A673 (cell line): ENCODE measurements at regions not wholly inside any gene's neighbourhood (a gene's known extent, or its start where the extent isn't known, plus 50 kb on each side); places are given as distances from the start of the nearest gene placed in this dataset.

Experiments
- BruUV-seq: library from RNA; stranded (reverse); fragments of 400-500 nt; replicated peaks from 2 replicates; lab custom pipeline; 2021; lab: Mats Ljungman, UMichigan
- CTCF ChIA-PET: fragments of 300-600 bp; sonication (Branson Sonifier 250); formaldehyde crosslinking; loops from one replicate; lab custom pipeline; 2022; ENCODE audit warnings: antibody characterized with exemption; lab: Charles Lee
- POLR2A ChIA-PET: fragments of 300-600 bp; sonication (Branson Sonifier 250); formaldehyde crosslinking; loops from one replicate; lab custom pipeline; 2022; ENCODE audit warnings: antibody characterized with exemption; ENCODE audit not compliant: low non-redundant PET; lab: Charles Lee
- DNase-seq: peaks from one replicate; pipeline ENCODE4 v3.0.0-alpha.2; 2015; ENCODE audit warnings: low spot score
- H3K27ac ChIP-seq: fragments of 200-600 bp; sonication (generic); 2 replicates; pipeline ENCODE4 v1.5.1; 2016; ENCODE audit warnings: mixed run types, low read depth, mild to moderate bottlenecking, mixed read lengths, antibody characterized with exemption, low read length; ENCODE audit not compliant: poor library complexity, severe bottlenecking
- H3K27me3 ChIP-seq: fragments of 200-600 bp; sonication (generic); replicated peaks from 2 replicates; pipeline ENCODE4 v1.6.1; 2017; ENCODE audit warnings: mixed run types, low read depth, mild to moderate bottlenecking, mixed read lengths, antibody characterized with exemption, low read length; ENCODE audit not compliant: insufficient read depth, poor library complexity
- H3K36me3 ChIP-seq: fragments of 200-600 bp; sonication (generic); 2 replicates; pipeline ENCODE4 v1.6.1; 2016; ENCODE audit warnings: mixed run types, mild to moderate bottlenecking, mixed read lengths, antibody characterized with exemption, low read length; ENCODE audit not compliant: insufficient read depth, poor library complexity, severe bottlenecking
- H3K4me1 ChIP-seq: fragments of 200-600 bp; sonication (generic); 2 replicates; pipeline ENCODE4 v1.6.1; 2017; ENCODE audit warnings: mixed run types, mild to moderate bottlenecking, mixed read lengths, antibody characterized with exemption, low read length; ENCODE audit not compliant: insufficient read depth, poor library complexity, severe bottlenecking
- H3K4me3 ChIP-seq: fragments of 200-600 bp; sonication (generic); 2 replicates; pipeline ENCODE4 v1.5.1; 2016; ENCODE audit warnings: low read depth, mixed run types, mild to moderate bottlenecking, mixed read lengths, low read length; ENCODE audit not compliant: poor library complexity, severe bottlenecking
- H3K9me3 ChIP-seq: fragments of 200-600 bp; sonication (generic); 2 replicates; pipeline ENCODE4 v1.6.1; 2016; ENCODE audit warnings: mixed run types, low read depth, mild to moderate bottlenecking, mixed read lengths, antibody characterized with exemption, low read length; ENCODE audit not compliant: poor library complexity, severe bottlenecking
- EZH2 ChIP-seq: fragments of 200-600 bp; sonication (generic); IDR thresholded peaks from 2 replicates; pipeline ENCODE4 v1.6.1; 2017; ENCODE audit warnings: borderline replicate concordance, low read depth, mild to moderate bottlenecking, mixed read lengths, antibody characterized with exemption, low read length; ENCODE audit not compliant: poor library complexity, severe bottlenecking
- intact Hi-C: fragments of 100-400 bp; cut with micrococcal nuclease; formaldehyde crosslinking; loops from one replicate; pipeline ENCODE4 v1.10.0; 2022; ENCODE audit not compliant: unreplicated experiment
- TF ChIP-seq, protein P1 (sequence below): fragments of 300-800, 200-600 bp; sonication (generic); conservative IDR thresholded peaks from 2 replicates; pipeline ENCODE4 v1.5.1; 2017; ENCODE audit warnings: low read depth, mild to moderate bottlenecking, antibody characterized with exemption, low read length, moderate library complexity, mixed read lengths

DNA sequence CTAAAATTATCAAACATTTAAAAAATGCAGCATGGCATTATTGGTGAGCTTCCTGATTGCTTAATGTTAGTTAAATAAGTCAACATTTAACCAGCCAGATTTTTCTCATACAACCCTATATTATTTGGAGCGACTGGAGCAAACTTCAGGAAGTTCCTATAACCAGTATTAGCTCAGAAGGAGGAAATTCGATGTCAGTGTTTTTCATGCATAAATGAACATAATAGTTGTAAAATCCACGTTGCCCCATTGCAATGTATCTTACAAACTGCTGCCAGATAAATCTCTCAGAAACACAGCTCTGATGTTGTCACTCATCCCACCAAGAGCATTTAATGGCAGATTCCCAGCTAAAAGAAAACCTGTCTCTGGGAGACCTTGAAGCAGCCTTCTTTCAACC lies 278.5 kb downstream of the CASP12 start:
- TF ChIP-seq, protein P1, sequence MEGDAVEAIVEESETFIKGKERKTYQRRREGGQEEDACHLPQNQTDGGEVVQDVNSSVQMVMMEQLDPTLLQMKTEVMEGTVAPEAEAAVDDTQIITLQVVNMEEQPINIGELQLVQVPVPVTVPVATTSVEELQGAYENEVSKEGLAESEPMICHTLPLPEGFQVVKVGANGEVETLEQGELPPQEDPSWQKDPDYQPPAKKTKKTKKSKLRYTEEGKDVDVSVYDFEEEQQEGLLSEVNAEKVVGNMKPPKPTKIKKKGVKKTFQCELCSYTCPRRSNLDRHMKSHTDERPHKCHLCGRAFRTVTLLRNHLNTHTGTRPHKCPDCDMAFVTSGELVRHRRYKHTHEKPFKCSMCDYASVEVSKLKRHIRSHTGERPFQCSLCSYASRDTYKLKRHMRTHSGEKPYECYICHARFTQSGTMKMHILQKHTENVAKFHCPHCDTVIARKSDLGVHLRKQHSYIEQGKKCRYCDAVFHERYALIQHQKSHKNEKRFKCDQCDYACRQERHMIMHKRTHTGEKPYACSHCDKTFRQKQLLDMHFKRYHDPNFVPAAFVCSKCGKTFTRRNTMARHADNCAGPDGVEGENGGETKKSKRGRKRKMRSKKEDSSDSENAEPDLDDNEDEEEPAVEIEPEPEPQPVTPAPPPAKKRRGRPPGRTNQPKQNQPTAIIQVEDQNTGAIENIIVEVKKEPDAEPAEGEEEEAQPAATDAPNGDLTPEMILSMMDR, result no peak
- TF ChIP-seq EZH2, result no peak
- ChIA-PET POLR2A (no interaction called here), CTCF (no interaction called here)

DNA sequence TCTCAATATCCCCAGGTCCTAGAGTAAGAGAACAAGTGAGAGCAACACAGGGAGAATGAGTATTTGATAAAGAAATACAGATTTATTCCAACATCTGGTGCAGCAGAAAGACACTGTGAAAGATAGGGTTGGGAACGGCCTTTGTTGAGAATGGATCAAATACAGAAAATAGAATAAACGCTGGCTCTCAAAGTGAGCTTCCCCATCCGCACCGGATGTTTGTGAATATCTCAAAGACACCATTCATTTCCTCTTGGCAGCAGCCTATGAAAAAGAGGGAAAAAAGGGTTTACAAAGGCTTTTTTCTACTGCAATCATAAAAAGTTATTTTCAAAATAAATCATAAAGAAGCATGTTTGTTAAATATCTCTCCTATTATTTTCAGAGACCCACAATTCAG lies 279.3 kb downstream of the CASP12 start:
- Histone ChIP-seq H3K9me3 (no peaks in the 10 kb centered on the region), H3K27ac (no peak overlapping the region), H3K4me3 (no peak overlapping the region), H3K4me1 (peaks cover 22% of the 10 kb centered on the region), H3K27me3 (no peaks in the 10 kb centered on the region), H3K36me3 (no peaks in the 10 kb centered on the region)
- ChIA-PET POLR2A (no interaction called here), CTCF (no interaction called here)
- intact Hi-C loops, result no loop called here
- TF ChIP-seq EZH2, result no peak
- TF ChIP-seq, protein P1, result no peak
- BruUV-seq, result no TSS peak
- no peak for DNase-seq

More for the DNA sequence above, 278.5 kb downstream of the CASP12 start:
- no TSS peak for BruUV-seq
- intact Hi-C loops, result no loop called here
- Histone ChIP-seq H3K27ac (no peak overlapping the region), H3K27me3 (no peaks in the 10 kb centered on the region), H3K9me3 (no peaks in the 10 kb centered on the region), H3K4me3 (no peak overlapping the region), H3K36me3 (no peaks in the 10 kb centered on the region), H3K4me1 (peaks cover 29% of the 10 kb centered on the region)
- peak; percentile 38 for DNase-seq

DNA sequence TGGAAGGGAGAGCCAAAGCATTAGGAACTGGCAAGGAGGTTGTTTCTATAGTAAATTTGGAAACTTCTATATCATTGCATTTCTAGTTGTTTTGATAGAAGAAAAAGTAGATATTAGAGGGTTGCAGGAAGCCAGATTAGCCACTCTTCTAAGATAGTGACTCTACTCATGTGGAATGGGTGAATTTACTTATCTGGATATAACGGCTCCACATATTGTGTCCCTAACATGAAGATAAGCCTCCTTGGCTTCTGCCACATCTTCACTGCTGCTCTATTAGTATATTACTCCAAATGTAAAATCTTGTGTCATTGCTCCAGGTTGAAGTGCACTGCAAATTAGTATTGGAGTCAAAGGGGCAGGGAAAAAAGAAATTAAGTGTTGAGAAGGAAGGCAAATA lies 283.3 kb downstream of the CASP12 start:
- Histone ChIP-seq H3K9me3 (no peaks in the 10 kb centered on the region), H3K27me3 (no peaks in the 10 kb centered on the region), H3K4me1 (peaks cover 13% of the 10 kb centered on the region), H3K27ac (no peak overlapping the region), H3K36me3 (no peaks in the 10 kb centered on the region), H3K4me3 (no peak overlapping the region)
- intact Hi-C loops, result loop anchor here (5.0 kb wide), 1 partner anchor 1247 kb away; no protein-coding TSS in a partner anchor
- ChIA-PET POLR2A (no interaction called here), CTCF (no interaction called here)
- no peak for TF ChIP-seq EZH2
- TF ChIP-seq, protein P1, result no peak
- DNase-seq, result no peak
- no TSS peak for BruUV-seq
